SU-DHL-6 (cell line): ENCODE measurements at regions not wholly inside any gene's neighbourhood (a gene's known extent, or its start where the extent isn't known, plus 50 kb on each side); places are given as distances from the start of the nearest gene placed in this dataset.

ENCODE experiments used
- CTCF ChIP-seq: fragments of 200-600 bp; sonication (generic); IDR thresholded peaks from one replicate; pipeline ENCODE4 v1.5.1; 2017; ENCODE audit warnings: antibody characterized with exemption, mild to moderate bottlenecking, low read length, moderate library complexity; ENCODE audit not compliant: insufficient read depth, poor library complexity, severe bottlenecking
- EZH2phosphoT487 ChIP-seq: fragments of 200-600 bp; sonication (generic), shearing (Covaris generic); conservative IDR thresholded peaks from 2 replicates; pipeline ENCODE4 v1.6.1; 2018; ENCODE audit warnings: mild to moderate bottlenecking, antibody characterized with exemption, low read length, moderate library complexity, mixed read lengths

GRCh38 chr6:76439811-76440210 is 367.3 kb upstream of the IMPG1 start:
- no peak for TF ChIP-seq CTCF
- no peak for TF ChIP-seq EZH2phosphoT487
